HG02798 (cell line): ENCODE measurements at regions not wholly inside any gene's neighbourhood (a gene's known extent, or its start where the extent isn't known, plus 50 kb on each side); places are given as distances from the start of the nearest gene placed in this dataset.

Source experiments
- ATAC-seq: cut with Tn5 transposase; IDR thresholded peaks from one replicate; pipeline ENCODE4 v1.9.1; 2021; ENCODE audit warnings: mild to moderate bottlenecking; ENCODE audit not compliant: unreplicated experiment, poor library complexity

- no peak for ATAC-seq
These were observed 173.9 kb upstream of the VCX3A start for GRCh38 chrX:6708676-6709380.

GRCh38 chrX:6708041-6708440 is 173.1 kb upstream of the VCX3A start:
- ATAC-seq = no peak

GRCh38 chrX:6707497-6707896 is 172.6 kb upstream of the VCX3A start:
- no peak for ATAC-seq

- no peak for ATAC-seq
These were observed 166.2 kb upstream of the VCX3A start for GRCh38 chrX:6701085-6701484.

- ATAC-seq = no peak
These were observed 160.8 kb upstream of the VCX3A start for GRCh38 chrX:6695717-6696116.

GRCh38 chrX:6694977-6695376 is 160.1 kb upstream of the VCX3A start:
- no peak for ATAC-seq

- ATAC-seq = no peak
These were observed 159.3 kb upstream of the VCX3A start for GRCh38 chrX:6694221-6694620.

- no peak for ATAC-seq
These were observed 158.1 kb upstream of the VCX3A start for GRCh38 chrX:6693051-6693450.

- no peak for ATAC-seq
These were observed 150.6 kb upstream of the VCX3A start for GRCh38 chrX:6685489-6685888.

- ATAC-seq = no peak
These were observed 148.4 kb upstream of the VCX3A start for GRCh38 chrX:6683353-6683752.

GRCh38 chrX:6681521-6682145 is 146.7 kb upstream of the VCX3A start:
- ATAC-seq = no peak

GRCh38 chrX:6679988-6680387 is 145.1 kb upstream of the VCX3A start:
- no peak for ATAC-seq

- no peak for ATAC-seq
These were observed 144.6 kb upstream of the VCX3A start for GRCh38 chrX:6679550-6679949.

GRCh38 chrX:6678313-6678712 is 143.4 kb upstream of the VCX3A start:
- ATAC-seq = no peak

- no peak for ATAC-seq
These were observed 139.8 kb upstream of the VCX3A start for GRCh38 chrX:6674734-6675133.

- ATAC-seq = no peak
These were observed 132.3 kb upstream of the VCX3A start for GRCh38 chrX:6667048-6667768.

GRCh38 chrX:6666624-6667023 is 131.7 kb upstream of the VCX3A start:
- no peak for ATAC-seq

GRCh38 chrX:6661736-6662135 is 126.8 kb upstream of the VCX3A start:
- ATAC-seq = no peak

- ATAC-seq = no peak
These were observed 125.8 kb upstream of the VCX3A start for GRCh38 chrX:6660567-6661264.

- no peak for ATAC-seq
These were observed 110.3 kb upstream of the VCX3A start for GRCh38 chrX:6645216-6645615.

GRCh38 chrX:6644411-6644810 is 109.5 kb upstream of the VCX3A start:
- ATAC-seq = no peak
